ENCODE measurements at regions not wholly inside any gene's neighbourhood (a gene's known extent, or its start where the extent isn't known, plus 50 kb on each side); places are given as distances from the start of the nearest gene placed in this dataset.

DNA sequence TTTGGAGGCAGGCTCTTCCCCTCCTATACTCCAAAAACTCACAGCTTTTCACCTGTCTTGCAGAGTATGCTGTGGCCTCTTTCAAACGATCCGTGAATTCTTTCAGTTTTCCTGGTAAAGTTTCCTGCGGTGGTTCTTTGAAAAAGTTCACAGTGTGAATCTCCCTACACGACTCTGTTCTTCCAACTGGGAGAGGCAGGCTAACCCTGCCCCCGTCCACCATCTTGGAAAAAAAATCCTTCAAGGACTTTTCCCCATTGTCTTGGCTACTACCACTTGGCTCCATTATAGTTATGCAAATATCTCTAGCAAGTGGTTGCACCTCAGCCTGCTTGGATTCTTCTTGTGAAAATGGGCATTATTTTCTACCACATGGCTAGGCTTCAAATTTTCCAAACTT is 382.6 kb downstream of the AGTPBP1 start:
- H3K4me2 ChIP-seq (ENCODE audit: low read length) = no peak overlapping the region
- ChIA-PET CTCF (no interaction called here), POLR2A (ENCODE audit: unreplicated experiment) (no interaction called here)
- DNase-seq (no peak), ATAC-seq (no peak)
- H3K9ac ChIP-seq (ENCODE audit: low read length) = no peak overlapping the region
- no peak overlapping the region for H3K27ac ChIP-seq (ENCODE audit: low read length)
- TF ChIP-seq, protein P1, sequence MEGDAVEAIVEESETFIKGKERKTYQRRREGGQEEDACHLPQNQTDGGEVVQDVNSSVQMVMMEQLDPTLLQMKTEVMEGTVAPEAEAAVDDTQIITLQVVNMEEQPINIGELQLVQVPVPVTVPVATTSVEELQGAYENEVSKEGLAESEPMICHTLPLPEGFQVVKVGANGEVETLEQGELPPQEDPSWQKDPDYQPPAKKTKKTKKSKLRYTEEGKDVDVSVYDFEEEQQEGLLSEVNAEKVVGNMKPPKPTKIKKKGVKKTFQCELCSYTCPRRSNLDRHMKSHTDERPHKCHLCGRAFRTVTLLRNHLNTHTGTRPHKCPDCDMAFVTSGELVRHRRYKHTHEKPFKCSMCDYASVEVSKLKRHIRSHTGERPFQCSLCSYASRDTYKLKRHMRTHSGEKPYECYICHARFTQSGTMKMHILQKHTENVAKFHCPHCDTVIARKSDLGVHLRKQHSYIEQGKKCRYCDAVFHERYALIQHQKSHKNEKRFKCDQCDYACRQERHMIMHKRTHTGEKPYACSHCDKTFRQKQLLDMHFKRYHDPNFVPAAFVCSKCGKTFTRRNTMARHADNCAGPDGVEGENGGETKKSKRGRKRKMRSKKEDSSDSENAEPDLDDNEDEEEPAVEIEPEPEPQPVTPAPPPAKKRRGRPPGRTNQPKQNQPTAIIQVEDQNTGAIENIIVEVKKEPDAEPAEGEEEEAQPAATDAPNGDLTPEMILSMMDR (conservative IDR thresholded peaks at IDR 0.05; ENCODE audit: low read depth, low read length) = no peak
- no peak for TF ChIP-seq EZH2 (IDR thresholded peaks at IDR 0.05; ENCODE audit: low read length, unreplicated experiment)
- TF ChIP-seq EZH2phosphoT487 (IDR thresholded peaks at IDR 0.05; ENCODE audit: borderline replicate concordance, low read length) = no peak
- no TSS peak for BruUV-seq (replicated peaks)
- intact Hi-C loops (cut with micrococcal nuclease) = no loop called here
- no peaks in the 10 kb centered on the region for H3K36me3 ChIP-seq (ENCODE audit: low read depth, low read length)
- no peak overlapping the region for H2AFZ ChIP-seq (ENCODE audit: low read length)
- H3K4me1 ChIP-seq (ENCODE audit: insufficient read depth, low read length) = no peaks in the 10 kb centered on the region
- no peaks in the 10 kb centered on the region for H3K79me2 ChIP-seq (ENCODE audit: low read length)
- no peaks in the 10 kb centered on the region for H3F3A ChIP-seq (ENCODE audit: low read length, unreplicated experiment)
- no peak overlapping the region for H3K4me3 ChIP-seq (ENCODE audit: low read length)
- H3K27me3 ChIP-seq (ENCODE audit: low read length) = no peaks in the 10 kb centered on the region
- H4K20me1 ChIP-seq (ENCODE audit: low read length) = no peaks in the 10 kb centered on the region
- H3K9me3 ChIP-seq (ENCODE audit: low read length) = no peaks in the 10 kb centered on the region
- H3K9me2 ChIP-seq (replicated peaks; ENCODE audit: low read length) = no peaks in the 10 kb centered on the region

DNA sequence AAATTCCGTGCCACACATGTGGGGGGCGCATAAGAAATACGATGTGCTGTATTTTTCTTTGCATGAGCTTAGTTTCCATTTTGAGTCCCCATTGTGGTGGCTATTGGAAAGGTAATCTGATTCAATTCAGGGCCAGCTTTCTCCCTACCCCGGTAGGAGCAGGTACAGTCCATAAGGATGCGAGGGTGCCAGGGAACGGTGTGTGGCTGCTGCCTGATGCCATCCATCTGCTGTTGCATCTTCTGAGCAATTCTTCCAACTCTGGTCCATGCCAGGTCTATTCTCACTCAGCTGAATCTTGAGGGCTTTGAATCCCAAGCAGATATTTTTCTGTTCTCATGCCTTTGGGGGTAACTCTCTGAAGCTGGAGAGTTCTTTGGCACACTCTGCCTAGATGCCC is 392.7 kb downstream of the AGTPBP1 start:
- Histone ChIP-seq H3K36me3 (ENCODE audit: low read depth, low read length) (no peaks in the 10 kb centered on the region), H3F3A (ENCODE audit: low read length, unreplicated experiment) (no peaks in the 10 kb centered on the region), H3K9me2 (replicated peaks; ENCODE audit: low read length) (no peaks in the 10 kb centered on the region), H3K27me3 (ENCODE audit: low read length) (no peaks in the 10 kb centered on the region), H3K79me2 (ENCODE audit: low read length) (no peaks in the 10 kb centered on the region), H3K9ac (ENCODE audit: low read length) (no peak overlapping the region), H3K4me3 (ENCODE audit: low read length) (no peak overlapping the region), H4K20me1 (ENCODE audit: low read length) (no peaks in the 10 kb centered on the region), H3K4me2 (ENCODE audit: low read length) (no peak overlapping the region), H3K9me3 (ENCODE audit: low read length) (no peaks in the 10 kb centered on the region), H3K27ac (ENCODE audit: low read length) (no peak overlapping the region), H2AFZ (ENCODE audit: low read length) (no peak overlapping the region), H3K4me1 (ENCODE audit: insufficient read depth, low read length) (no peaks in the 10 kb centered on the region)
- TF ChIP-seq, protein P1 (conservative IDR thresholded peaks at IDR 0.05; ENCODE audit: low read depth, low read length) = no peak
- TF ChIP-seq EZH2 (IDR thresholded peaks at IDR 0.05; ENCODE audit: low read length, unreplicated experiment) (no peak), EZH2phosphoT487 (IDR thresholded peaks at IDR 0.05; ENCODE audit: borderline replicate concordance, low read length) (no peak)
- no peak for DNase-seq
- POLR2A ChIA-PET (ENCODE audit: unreplicated experiment) = no interaction called here
- CTCF ChIA-PET = no interaction called here
- no peak for ATAC-seq
- intact Hi-C loops (cut with micrococcal nuclease) = no loop called here
- BruUV-seq (replicated peaks) = no TSS peak

DNA sequence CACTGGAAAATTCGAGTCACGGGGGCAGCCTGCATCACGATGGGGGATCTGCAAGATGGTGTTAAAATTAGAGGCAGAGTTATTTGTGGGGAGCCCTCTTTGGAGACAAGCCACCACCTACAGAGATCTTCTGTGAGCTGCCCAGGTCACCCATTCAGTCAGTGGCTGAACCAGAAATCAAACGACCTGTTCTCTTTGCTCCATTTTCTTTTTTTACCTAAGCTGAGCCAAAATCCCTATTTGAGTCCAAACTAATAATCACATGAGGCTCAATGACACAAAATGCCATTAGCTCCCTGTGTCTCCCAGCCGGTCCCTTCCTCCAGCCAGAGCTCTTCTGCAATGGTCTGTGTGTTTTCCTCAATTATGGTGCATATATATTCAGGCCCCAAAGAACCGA is 394.2 kb downstream of the AGTPBP1 start:
- Histone ChIP-seq H3K9ac (ENCODE audit: low read length) (no peak overlapping the region), H3K9me3 (ENCODE audit: low read length) (no peaks in the 10 kb centered on the region), H3K79me2 (ENCODE audit: low read length) (no peaks in the 10 kb centered on the region), H3K27ac (ENCODE audit: low read length) (no peak overlapping the region), H3K4me3 (ENCODE audit: low read length) (no peak overlapping the region), H2AFZ (ENCODE audit: low read length) (no peak overlapping the region), H3K4me2 (ENCODE audit: low read length) (no peak overlapping the region), H4K20me1 (ENCODE audit: low read length) (no peaks in the 10 kb centered on the region), H3K9me2 (replicated peaks; ENCODE audit: low read length) (no peaks in the 10 kb centered on the region), H3K36me3 (ENCODE audit: low read depth, low read length) (no peaks in the 10 kb centered on the region), H3F3A (ENCODE audit: low read length, unreplicated experiment) (no peaks in the 10 kb centered on the region), H3K27me3 (ENCODE audit: low read length) (0 out of 2 replicates have a peak, but pooled peaks cover 1% of the 10 kb centered on the region), H3K4me1 (ENCODE audit: insufficient read depth, low read length) (no peaks in the 10 kb centered on the region)
- TF ChIP-seq, protein P1 (conservative IDR thresholded peaks at IDR 0.05; ENCODE audit: low read depth, low read length) = no peak
- no peak for TF ChIP-seq EZH2phosphoT487 (IDR thresholded peaks at IDR 0.05; ENCODE audit: borderline replicate concordance, low read length)
- TF ChIP-seq EZH2 (IDR thresholded peaks at IDR 0.05; ENCODE audit: low read length, unreplicated experiment) = no peak
- ChIA-PET POLR2A (ENCODE audit: unreplicated experiment) (no interaction called here), CTCF (no interaction called here)
- intact Hi-C loops (cut with micrococcal nuclease) = no loop called here
- no peak for ATAC-seq
- DNase-seq = no peak
- no TSS peak for BruUV-seq (replicated peaks)

Data from PC-3 (cell line).